ENCODE measurements at regions not wholly inside any gene's neighbourhood (a gene's known extent, or its start where the extent isn't known, plus 50 kb on each side); places are given as distances from the start of the nearest gene placed in this dataset.
A peak's percentile ranks its signal among the peaks of the same experiment; 100 is the strongest.

- Histone ChIP-seq H3K4me3 (no peak overlapping the region), H3K9me3 (no peaks in the 10 kb centered on the region), H3K27ac (no peak overlapping the region), H3K36me3 (no peaks in the 10 kb centered on the region), H3K27me3 (no peaks in the 10 kb centered on the region), H3K4me1 (no peaks in the 10 kb centered on the region)
- DNase-seq: peak in 1 of 2 donors; percentile 19
- in situ Hi-C loops (cut with MboI; ENCODE audit: low sequenced_read_pairs in 4 of 4): no loop called here
- ATAC-seq: peak; percentile 47 to 55
- TF ChIP-seq POLR2A (IDR thresholded peaks at IDR 0.05) (no peak), CTCF (IDR thresholded peaks at IDR 0.05 in 4 of 5, conservative IDR thresholded peaks at IDR 0.05 in 1 of 5) (no peak)
- intact Hi-C loops (cut with DNase I; ENCODE audit: low total_unique reads): no loop called here
Observed at GRCh38 chr5:53326424-53327153, 153.8 kb upstream of the FST start.

- Histone ChIP-seq H3K27ac (no peak overlapping the region), H3K36me3 (no peaks in the 10 kb centered on the region), H3K4me1 (no peaks in the 10 kb centered on the region), H3K27me3 (no peaks in the 10 kb centered on the region), H3K4me3 (no peak overlapping the region), H3K9me3 (no peaks in the 10 kb centered on the region)
- ATAC-seq: no peak
- TF ChIP-seq CTCF (IDR thresholded peaks at IDR 0.05 in 4 of 5, conservative IDR thresholded peaks at IDR 0.05 in 1 of 5) (no peak), POLR2A (IDR thresholded peaks at IDR 0.05) (no peak)
- in situ Hi-C loops (cut with MboI; ENCODE audit: low sequenced_read_pairs in 4 of 4): no loop called here
- intact Hi-C loops (cut with DNase I; ENCODE audit: low total_unique reads): no loop called here
- DNase-seq: no peak
Observed at GRCh38 chr5:53327811-53328334, 152.6 kb upstream of the FST start.

- DNase-seq: no peak
- Histone ChIP-seq H3K36me3 (no peaks in the 10 kb centered on the region), H3K27ac (no peak overlapping the region), H3K27me3 (no peaks in the 10 kb centered on the region), H3K9me3 (no peaks in the 10 kb centered on the region), H3K4me1 (no peaks in the 10 kb centered on the region), H3K4me3 (no peak overlapping the region)
- intact Hi-C loops (cut with DNase I; ENCODE audit: low total_unique reads) (no loop called here), in situ Hi-C loops (cut with MboI; ENCODE audit: low sequenced_read_pairs in 4 of 4) (no loop called here)
- no peak for TF ChIP-seq POLR2A (IDR thresholded peaks at IDR 0.05)
- TF ChIP-seq CTCF (IDR thresholded peaks at IDR 0.05 in 4 of 5, conservative IDR thresholded peaks at IDR 0.05 in 1 of 5): no peak
- no peak for ATAC-seq
Observed at GRCh38 chr5:53330491-53330890, 149.9 kb upstream of the FST start.

- ATAC-seq (no peak), DNase-seq (no peak)
- H3K27ac ChIP-seq: no peak overlapping the region
- no peaks in the 10 kb centered on the region for H3K9me3 ChIP-seq
- intact Hi-C loops (cut with DNase I; ENCODE audit: low total_unique reads) (no loop called here), in situ Hi-C loops (cut with MboI; ENCODE audit: low sequenced_read_pairs in 4 of 4) (no loop called here)
- H3K4me3 ChIP-seq: no peak overlapping the region
- no peaks in the 10 kb centered on the region for H3K27me3 ChIP-seq
- no peaks in the 10 kb centered on the region for H3K36me3 ChIP-seq
- H3K4me1 ChIP-seq: no peaks in the 10 kb centered on the region
- no peak for TF ChIP-seq POLR2A (IDR thresholded peaks at IDR 0.05)
- TF ChIP-seq CTCF (IDR thresholded peaks at IDR 0.05 in 4 of 5, conservative IDR thresholded peaks at IDR 0.05 in 1 of 5): no peak
Observed at GRCh38 chr5:53331463-53331862, 149.0 kb upstream of the FST start.

Data from gastrocnemius medialis (tissue), 4 donors.